ENCODE measurements at regions not wholly inside any gene's neighbourhood (a gene's known extent, or its start where the extent isn't known, plus 50 kb on each side); places are given as distances from the start of the nearest gene placed in this dataset.
"Not testable (repeated sequence)": the region's sequence is repeated elsewhere in the genome, so short reads cannot be mapped to it uniquely, and the experiment has no call there.

DNA sequence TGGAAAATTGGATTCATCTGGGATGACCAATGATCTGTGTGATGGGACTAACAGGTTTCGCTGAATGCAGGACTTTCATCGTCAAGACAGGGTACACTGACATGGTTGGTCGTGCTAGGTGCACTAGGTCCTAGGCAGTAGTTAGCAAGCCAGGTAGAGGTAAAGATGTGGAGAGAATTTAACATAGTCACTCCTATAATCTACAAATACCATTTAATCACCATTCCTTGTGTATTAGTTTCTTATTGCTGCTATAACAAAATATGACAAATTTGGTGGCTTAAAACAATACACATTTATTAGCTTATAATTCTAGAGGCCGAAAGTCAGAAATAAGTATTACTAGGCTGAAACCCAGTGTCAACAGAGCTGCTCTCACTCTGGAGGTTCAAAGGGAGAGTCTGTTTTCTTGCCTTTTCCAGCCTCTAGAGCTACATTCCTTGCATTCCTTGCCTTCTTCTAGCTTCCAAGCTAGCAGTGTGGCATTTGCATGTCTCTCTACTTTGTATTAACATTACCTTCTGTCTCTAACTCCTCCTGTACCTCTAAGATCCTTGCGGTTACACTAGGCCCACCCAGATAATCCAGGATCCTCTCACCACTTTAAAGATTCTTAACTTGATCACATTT lies 98.7 kb upstream of the GRIA3 start:
- no peak for DNase-seq (ENCODE audit: low read depth)

DNA sequence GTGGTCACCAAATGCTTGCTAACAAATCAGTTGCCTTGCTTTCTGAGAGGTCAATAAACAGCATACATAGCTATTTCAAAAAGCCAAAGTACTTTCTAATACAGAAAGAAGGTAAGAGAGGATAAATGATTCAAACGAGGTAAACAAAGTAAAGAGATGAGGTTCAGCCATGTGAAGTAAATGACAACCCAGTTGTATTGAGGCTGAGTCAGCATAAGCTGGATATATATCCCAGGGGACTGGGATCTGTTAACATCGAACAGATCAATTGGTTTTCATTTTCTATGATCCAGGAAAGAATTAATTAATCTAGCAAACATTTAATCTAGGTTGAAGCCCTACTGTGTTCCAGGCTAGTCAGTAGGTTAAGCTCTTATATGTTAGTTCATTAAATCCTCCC lies 97.3 kb upstream of the GRIA3 start:
- no peak for DNase-seq (ENCODE audit: low read depth)

DNA sequence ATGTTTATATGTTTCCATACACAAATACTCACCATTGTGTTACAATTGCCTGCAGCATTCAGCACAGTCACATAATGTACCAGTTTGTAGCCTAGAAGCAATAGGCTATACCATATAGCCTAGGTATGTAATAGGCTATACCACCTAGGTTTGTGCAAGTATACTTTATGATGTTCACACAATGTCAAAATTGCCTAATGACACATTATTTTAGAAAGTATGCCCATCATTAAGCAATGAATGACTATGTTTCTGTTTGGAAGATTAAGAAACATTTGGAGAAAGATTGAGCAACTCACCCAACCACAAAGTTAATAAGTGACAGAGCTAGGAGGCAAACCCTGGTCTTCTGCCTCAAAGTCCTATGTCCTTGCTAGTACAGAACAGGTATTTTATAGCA lies 96.8 kb upstream of the GRIA3 start:
- peak; percentile 31 for DNase-seq (ENCODE audit: low read depth)

DNA sequence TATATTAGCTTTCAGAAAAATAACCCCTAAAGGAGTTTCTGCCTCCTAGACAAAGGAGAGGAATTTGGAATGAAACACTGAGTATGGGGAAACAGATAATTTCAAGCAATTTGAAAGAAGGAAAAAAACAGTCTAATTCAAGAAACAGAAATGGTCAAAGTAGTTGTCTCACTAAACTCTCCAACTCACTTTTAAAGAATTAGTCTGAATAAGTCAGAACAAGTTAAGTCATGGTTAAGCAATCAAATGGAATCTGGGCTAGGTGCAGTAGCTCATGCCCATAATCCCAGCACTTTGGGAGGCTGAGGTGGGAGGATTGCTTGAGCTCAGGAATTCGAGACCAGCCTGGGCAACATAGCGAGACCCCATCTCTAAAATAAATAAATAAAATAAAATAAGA lies 95.7 kb upstream of the GRIA3 start:
- DNase-seq (ENCODE audit: low read depth): peak; percentile 7

DNA sequence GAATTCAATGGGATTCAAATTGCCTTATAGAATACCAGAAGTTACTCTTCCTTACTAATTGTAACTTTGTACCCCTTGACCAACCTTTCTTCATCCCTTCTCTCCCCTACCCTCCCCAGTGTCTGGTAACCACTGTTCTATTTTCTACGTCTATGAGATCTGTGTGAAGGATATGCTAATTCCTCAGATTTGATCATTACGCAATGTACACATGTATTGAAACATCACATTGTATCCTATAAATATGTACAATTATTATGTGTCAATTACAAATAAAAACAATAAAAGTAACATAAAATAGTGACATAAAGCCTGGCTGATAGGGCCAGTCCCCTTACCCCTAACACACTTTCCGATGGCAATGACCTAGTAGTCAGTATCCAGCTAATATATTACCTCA lies 95.1 kb upstream of the GRIA3 start:
- DNase-seq (ENCODE audit: low read depth): no peak

DNA sequence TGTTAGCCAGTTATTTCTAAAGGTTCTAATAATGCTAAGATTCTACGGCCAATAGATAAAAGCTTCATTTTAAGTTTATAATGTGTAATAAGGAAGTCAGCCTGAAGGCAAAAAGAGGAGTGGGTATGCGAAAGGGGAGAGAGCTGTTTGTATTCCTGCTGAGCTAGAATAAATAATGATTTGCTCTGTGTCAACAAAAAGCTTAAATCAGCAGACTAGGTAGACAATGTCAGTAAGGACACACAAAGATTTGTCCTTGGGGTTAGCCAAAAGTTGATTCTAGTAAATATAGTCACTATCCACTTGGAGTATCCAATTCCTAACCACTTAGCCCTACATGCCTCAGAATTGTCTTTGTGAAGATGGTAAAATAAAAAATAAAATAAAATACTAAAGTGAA lies 90.3 kb upstream of the GRIA3 start:
- DNase-seq (ENCODE audit: low read depth): no peak

DNA sequence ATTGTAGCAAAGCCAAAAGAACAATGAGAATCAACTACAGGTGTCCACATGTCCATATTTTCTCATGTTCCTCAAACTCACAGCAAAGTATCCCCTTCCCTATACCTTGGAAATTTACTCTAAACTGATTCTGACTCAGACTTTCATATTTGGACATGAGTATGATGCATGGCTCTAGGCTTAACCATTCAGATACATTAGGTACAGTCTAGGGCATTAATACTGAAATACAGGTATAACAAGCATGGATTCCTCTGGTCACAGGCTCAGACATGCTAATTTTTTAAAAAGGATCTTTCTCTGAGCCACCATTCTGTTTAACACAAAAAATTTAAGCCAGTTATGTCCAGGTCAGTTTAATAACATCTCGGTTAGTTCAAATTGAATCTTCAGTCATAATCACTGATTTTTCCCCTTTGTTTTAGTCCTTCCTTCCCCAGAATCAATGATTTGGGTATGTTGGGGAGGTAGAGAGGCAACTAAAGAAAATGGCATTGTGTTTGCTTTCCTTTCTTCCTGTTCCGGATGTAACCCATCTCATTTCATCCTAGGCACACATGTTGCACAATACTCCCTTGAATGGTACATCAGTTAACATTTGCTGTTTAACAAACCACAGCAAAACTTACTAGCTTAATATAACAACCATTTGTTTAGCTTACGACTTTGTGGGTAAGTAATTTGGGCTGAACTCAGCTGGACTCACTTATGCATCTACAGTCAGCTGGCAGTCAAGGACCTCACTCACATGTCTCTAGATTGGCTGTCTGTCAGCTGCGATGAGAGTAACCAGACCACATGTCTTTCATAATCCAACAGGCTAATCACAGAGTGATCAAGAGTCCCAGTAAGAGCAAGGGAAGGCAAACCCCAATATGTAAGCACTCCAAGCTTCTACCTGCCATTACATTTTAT lies 75.3 kb upstream of the GRIA3 start:
- no peak for DNase-seq (ENCODE audit: low read depth)

DNA sequence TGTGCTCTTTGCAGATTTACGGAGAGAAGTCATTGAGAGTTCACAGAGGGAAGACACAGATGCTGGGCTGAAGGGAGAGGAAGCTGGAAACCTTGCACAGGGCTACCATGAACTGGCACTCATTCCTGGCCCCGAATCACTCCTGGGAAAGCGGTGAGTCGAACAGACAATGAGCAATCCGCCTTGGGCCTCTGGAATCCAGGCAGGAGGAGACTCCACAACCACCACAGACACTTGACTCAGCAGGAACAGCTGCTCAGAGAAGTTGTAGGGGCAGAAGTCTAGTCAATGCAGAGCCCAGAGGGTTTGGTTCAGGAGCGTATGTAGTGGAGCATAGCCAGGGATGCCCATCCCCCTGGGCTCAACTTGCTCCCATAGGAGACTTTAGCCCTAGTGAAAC lies 62.8 kb upstream of the GRIA3 start:
- no peak for DNase-seq (ENCODE audit: low read depth)

DNA sequence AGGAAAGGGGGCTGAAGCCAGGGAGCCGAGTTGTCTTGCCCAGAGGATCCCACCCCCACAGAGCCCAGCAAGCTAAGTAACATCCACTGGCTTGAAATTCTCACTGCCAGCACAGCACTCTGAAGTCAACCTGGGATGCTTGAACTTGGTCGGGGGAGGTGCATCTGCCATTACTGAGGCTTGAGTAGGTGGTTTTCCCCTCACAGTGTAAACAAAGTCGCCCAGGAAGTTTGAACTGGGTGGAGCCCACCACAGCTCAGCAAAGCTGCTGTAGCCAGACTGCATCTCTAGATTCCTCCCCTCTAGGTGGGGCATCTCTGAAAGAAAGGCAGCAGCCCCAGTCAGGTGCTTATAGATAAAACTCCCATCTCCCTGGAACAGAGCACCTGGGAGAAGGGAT lies 54.3 kb upstream of the GRIA3 start:
- not testable (repeated sequence) for DNase-seq (ENCODE audit: low read depth)
